Sigmoid colon (tissue), 6 donors: ENCODE measurements at regions not wholly inside any gene's neighbourhood (a gene's known extent, or its start where the extent isn't known, plus 50 kb on each side); places are given as distances from the start of the nearest gene placed in this dataset.

Experiments used
- DNase-seq: peaks from one replicate; pipeline ENCODE4 v3.0.0-alpha.2; 2019
- H3K27ac ChIP-seq, 4 donors: fragments of 200-600 bp; sonication (generic); one replicate each; pipeline ENCODE4 v1.5.1; 2016 to 2019; ENCODE audit warnings: mild to moderate bottlenecking in 1 of 4
- H3K27me3 ChIP-seq, 3 donors: fragments of 200-600 bp; sonication (generic); one replicate each; pipeline ENCODE4 v1.5.1; 2019; ENCODE audit warnings: mild to moderate bottlenecking in 1 of 3
- H3K36me3 ChIP-seq, 4 donors: fragments of 200-600 bp; sonication (generic); one replicate each; pipeline ENCODE4 v1.5.1; 2016 to 2019
- H3K4me1 ChIP-seq, 4 donors: fragments of 200-600 bp; sonication (generic); one replicate each; pipeline ENCODE4 v1.5.1; 2017 to 2019
- H3K4me3 ChIP-seq, 4 donors: fragments of 200-600 bp; sonication (generic); one replicate each; pipeline ENCODE4 v1.5.1; 2017 to 2019; ENCODE audit warnings: mild to moderate bottlenecking in 2 of 4, moderate library complexity in 1 of 4
- H3K9me3 ChIP-seq, 4 donors: fragments of 200-600 bp in 3 of 4; sonication (generic) in 3 of 4; one replicate each; pipeline versions ENCODE4 v1.5.1 to v1.6.1; 2013 to 2019
- EP300 ChIP-seq, 4 donors: sonication (generic); formaldehyde crosslinking; IDR thresholded peaks; one replicate each; pipeline ENCODE4 v1.6.1; 2017; ENCODE audit warnings: antibody characterized with exemption in 4 of 4
- POLR2A ChIP-seq, 2 donors: fragments of 450-650 bp; IDR thresholded peaks; one replicate each; pipeline ENCODE4 v1.6.1; 2016; ENCODE audit warnings: antibody characterized with exemption in 2 of 2, mild to moderate bottlenecking in 2 of 2, moderate library complexity in 2 of 2
- POLR2AphosphoS5 ChIP-seq, 4 donors: sonication (generic); formaldehyde crosslinking; IDR thresholded peaks; one replicate each; pipeline ENCODE4 v1.6.1; 2017; ENCODE audit warnings: antibody characterized with exemption in 4 of 4
- WGBS, 2 donors: extraction: QIAGEN DNeasy Blood & Tissue Kit; methylation state at CpG; one replicate each; pipeline ENCODE4 v1.1.7; 2013; 5-methylcytosine and 5-hydroxymethylcytosine counted together
- intact Hi-C: fragments of 100-400 bp; cut with DNase I; formaldehyde crosslinking; loops from one replicate; pipeline ENCODE4 v1.15.1; 2023
- TF ChIP-seq, protein P1 (sequence below), 4 experiments: fragments of 450-650 bp in 3 of 4; fragments of 200-600 bp in 1 of 4; IDR thresholded peaks; one replicate each; pipeline ENCODE4 v1.5.1; 2016 to 2019; ENCODE audit warnings: antibody characterized with exemption in 4 of 4, mild to moderate bottlenecking in 3 of 4, moderate library complexity in 2 of 4
- donor health status: healthy with polysubstance abuse.
- donor health status: healthy.

DNA sequence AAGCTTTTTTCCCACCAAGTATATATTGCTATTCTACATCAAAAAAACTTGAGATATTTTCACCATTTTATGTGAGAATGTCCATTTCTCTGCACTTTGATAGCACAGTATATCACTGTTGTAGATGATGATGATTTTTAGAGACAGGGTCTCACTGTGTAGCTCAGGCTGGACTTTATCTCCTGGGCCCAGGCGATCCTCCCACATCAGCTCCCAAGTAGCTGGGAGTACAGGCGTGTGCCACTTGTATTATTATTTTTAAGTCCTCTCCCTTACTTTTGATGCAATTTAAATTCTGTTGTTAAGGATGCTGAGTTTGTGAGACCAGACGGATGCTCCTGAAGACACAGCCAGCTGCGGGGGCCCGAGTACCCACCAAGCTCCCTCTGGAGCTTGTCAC, 326.8 kb downstream of the QKI start:
- no peak overlapping the region for H3K27ac ChIP-seq
- 85 to 90% methylated on average over 5 of the region's 5 CpGs for WGBS, 2 donors
- intact Hi-C loops: no loop called here
- H3K4me3 ChIP-seq: no peak overlapping the region
- H3K27me3 ChIP-seq: no peaks in the 10 kb centered on the region
- H3K4me1 ChIP-seq: peaks cover 0 to 9% (median 6%) of the 10 kb centered on the region in 4 donors
- TF ChIP-seq POLR2AphosphoS5 (IDR thresholded peaks at IDR 0.05): no peak
- TF ChIP-seq, protein P1, sequence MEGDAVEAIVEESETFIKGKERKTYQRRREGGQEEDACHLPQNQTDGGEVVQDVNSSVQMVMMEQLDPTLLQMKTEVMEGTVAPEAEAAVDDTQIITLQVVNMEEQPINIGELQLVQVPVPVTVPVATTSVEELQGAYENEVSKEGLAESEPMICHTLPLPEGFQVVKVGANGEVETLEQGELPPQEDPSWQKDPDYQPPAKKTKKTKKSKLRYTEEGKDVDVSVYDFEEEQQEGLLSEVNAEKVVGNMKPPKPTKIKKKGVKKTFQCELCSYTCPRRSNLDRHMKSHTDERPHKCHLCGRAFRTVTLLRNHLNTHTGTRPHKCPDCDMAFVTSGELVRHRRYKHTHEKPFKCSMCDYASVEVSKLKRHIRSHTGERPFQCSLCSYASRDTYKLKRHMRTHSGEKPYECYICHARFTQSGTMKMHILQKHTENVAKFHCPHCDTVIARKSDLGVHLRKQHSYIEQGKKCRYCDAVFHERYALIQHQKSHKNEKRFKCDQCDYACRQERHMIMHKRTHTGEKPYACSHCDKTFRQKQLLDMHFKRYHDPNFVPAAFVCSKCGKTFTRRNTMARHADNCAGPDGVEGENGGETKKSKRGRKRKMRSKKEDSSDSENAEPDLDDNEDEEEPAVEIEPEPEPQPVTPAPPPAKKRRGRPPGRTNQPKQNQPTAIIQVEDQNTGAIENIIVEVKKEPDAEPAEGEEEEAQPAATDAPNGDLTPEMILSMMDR (IDR thresholded peaks at IDR 0.05): no peak
- no peak for TF ChIP-seq POLR2A (IDR thresholded peaks at IDR 0.05)
- no peak for TF ChIP-seq EP300 (IDR thresholded peaks at IDR 0.05)
- no peaks in the 10 kb centered on the region for H3K9me3 ChIP-seq
- H3K36me3 ChIP-seq: no peaks in the 10 kb centered on the region
- no peak for DNase-seq

DNA sequence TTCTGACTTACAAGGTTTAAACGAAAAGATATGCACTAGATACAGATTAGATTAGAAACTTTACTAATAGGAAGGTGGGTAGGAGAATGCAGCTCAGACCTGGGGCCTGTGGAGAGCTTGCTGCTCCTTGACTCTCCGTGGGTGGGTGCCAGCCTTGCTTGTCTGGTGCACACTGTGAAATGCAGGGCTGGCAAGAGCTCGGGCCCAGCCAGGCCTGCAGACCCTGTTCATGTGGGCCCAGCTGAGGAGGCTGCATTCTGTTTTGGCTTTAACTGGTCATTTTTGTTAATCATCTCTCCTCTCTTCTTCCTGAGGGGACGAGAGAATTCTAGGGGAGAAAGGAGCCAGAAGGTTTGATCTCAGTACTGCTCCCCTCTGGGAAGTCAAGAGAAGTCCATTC, 325.4 kb downstream of the QKI start:
- H3K27ac ChIP-seq: no peak overlapping the region

DNA sequence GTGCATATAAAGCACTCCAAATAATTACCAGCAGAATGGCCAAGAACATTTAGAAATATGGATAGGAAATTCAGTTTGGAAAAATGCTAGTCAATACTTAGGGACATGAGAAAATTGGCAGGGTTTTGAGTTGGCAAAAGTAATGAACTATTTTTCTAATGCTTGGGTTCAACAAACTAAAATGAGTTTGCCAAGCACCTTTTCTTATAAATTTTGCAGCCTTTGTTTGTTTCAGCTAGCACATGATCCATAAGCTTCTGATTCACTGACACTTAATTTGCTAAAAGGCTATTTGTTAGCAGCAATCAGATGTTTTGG, 324.8 kb downstream of the QKI start:
- no peak overlapping the region for H3K27ac ChIP-seq
- no peak for DNase-seq
- no peaks in the 10 kb centered on the region for H3K27me3 ChIP-seq
- no peak overlapping the region for H3K4me3 ChIP-seq
- no peaks in the 10 kb centered on the region for H3K36me3 ChIP-seq
- peaks cover 0 to 8% (median 0%) of the 10 kb centered on the region in 4 donors for H3K4me1 ChIP-seq
- no peaks in the 10 kb centered on the region for H3K9me3 ChIP-seq
- intact Hi-C loops: no loop called here
- TF ChIP-seq, protein P1 (IDR thresholded peaks at IDR 0.05): no peak
- no peak for TF ChIP-seq POLR2AphosphoS5 (IDR thresholded peaks at IDR 0.05)
- TF ChIP-seq POLR2A (IDR thresholded peaks at IDR 0.05): no peak
- TF ChIP-seq EP300 (IDR thresholded peaks at IDR 0.05): no peak

More for the DNA sequence above, 325.4 kb downstream of the QKI start:
- no peaks in the 10 kb centered on the region for H3K27me3 ChIP-seq
- no peak overlapping the region for H3K4me3 ChIP-seq
- H3K4me1 ChIP-seq: peaks cover 0 to 8% (median 0%) of the 10 kb centered on the region in 4 donors
- intact Hi-C loops: no loop called here
- TF ChIP-seq POLR2A (IDR thresholded peaks at IDR 0.05): no peak
- TF ChIP-seq, protein P1 (IDR thresholded peaks at IDR 0.05): no peak
- no peak for TF ChIP-seq POLR2AphosphoS5 (IDR thresholded peaks at IDR 0.05)
- TF ChIP-seq EP300 (IDR thresholded peaks at IDR 0.05): no peak
- no peaks in the 10 kb centered on the region for H3K9me3 ChIP-seq
- no peaks in the 10 kb centered on the region for H3K36me3 ChIP-seq
- WGBS, 2 donors: 78 to 87% methylated on average over 4 of the region's 4 CpGs
- DNase-seq: no peak

DNA sequence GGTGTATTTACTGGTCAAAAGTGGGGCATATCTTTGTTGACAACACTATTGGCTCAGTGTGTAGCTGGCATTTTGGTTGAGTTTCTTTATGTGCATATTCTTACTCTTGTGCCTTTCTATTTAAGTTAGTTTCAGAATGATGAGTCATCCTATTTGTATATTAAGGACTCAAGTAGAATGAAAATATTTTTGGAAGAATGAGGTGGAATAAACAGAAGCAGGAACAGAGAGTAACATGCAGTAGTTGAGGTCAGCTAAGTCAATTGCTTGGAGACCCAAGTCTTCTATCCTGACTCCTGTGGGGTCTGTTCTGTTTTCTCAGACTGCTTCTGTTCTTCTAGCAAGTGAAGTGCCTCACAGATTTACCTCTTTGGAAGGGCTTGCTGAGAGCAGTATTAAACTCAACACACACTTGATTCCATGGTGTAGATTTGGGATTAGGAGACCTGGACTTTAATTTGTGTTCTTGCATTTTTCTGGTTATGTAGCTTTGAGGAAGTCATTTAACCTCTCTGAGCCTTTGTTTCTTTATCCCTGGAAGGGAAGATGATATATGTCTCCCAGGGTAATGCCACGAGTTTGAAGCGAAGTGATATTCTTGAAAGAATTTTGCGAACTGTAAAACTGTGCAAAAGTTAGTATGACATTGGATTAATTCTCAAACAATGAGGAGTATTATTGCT, 324.3 kb downstream of the QKI start:
- no peak for DNase-seq
- Histone ChIP-seq H3K4me3 (no peak overlapping the region), H3K36me3 (no peaks in the 10 kb centered on the region), H3K9me3 (no peaks in the 10 kb centered on the region), H3K4me1 (peaks cover 0 to 8% (median 0%) of the 10 kb centered on the region in 4 donors), H3K27me3 (no peaks in the 10 kb centered on the region), H3K27ac (no peak overlapping the region)
- 83 to 87% methylated on average over 3 of the region's 3 CpGs for whole genome bisulfite sequencing, 2 donors
- no peak for TF ChIP-seq EP300 (IDR thresholded peaks at IDR 0.05)
- no peak for TF ChIP-seq POLR2A (IDR thresholded peaks at IDR 0.05)
- TF ChIP-seq, protein P1 (IDR thresholded peaks at IDR 0.05): no peak
- TF ChIP-seq POLR2AphosphoS5 (IDR thresholded peaks at IDR 0.05): no peak
- intact Hi-C loops: no loop called here

DNA sequence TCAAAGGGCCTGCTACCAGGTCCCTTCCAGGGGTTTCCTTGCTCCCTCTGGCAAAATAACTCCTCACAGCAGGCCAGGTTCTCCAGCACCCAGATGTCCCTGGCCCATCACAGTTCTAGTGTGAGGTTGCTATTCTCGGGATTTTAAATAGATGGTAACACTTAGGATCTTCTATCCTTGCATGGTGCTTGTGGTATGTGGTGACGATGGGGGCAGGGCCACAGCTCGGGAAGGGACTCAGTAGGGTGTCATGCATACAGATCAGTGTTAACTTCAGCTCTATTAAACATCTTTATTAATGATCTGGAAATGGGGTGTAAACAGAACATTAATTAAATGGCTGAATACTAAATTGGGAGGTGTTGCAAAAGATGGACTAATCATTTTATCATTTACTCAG, 323.8 kb downstream of the QKI start:
- H3K27ac ChIP-seq: no peak overlapping the region
- DNase-seq: no peak
- H3K27me3 ChIP-seq: no peaks in the 10 kb centered on the region
- H3K9me3 ChIP-seq: no peaks in the 10 kb centered on the region
- intact Hi-C loops: no loop called here
- no peak overlapping the region for H3K4me3 ChIP-seq
- H3K4me1 ChIP-seq: peaks cover 0 to 8% (median 0%) of the 10 kb centered on the region in 4 donors
- H3K36me3 ChIP-seq: no peaks in the 10 kb centered on the region
- WGBS, 2 donors: 58 to 79% methylated on average over 3 of the region's 3 CpGs
- TF ChIP-seq POLR2A (IDR thresholded peaks at IDR 0.05): no peak
- no peak for TF ChIP-seq EP300 (IDR thresholded peaks at IDR 0.05)
